A549 (cell line): ENCODE measurements at regions not wholly inside any gene's neighbourhood (a gene's known extent, or its start where the extent isn't known, plus 50 kb on each side); places are given as distances from the start of the nearest gene placed in this dataset.

Source experiments
- CBX2 ChIP-seq: fragments of 200-600 bp; sonication (generic); IDR thresholded peaks from 2 replicates; pipeline ENCODE4 v1.6.1; 2016; ENCODE audit warnings: low read depth, mild to moderate bottlenecking, borderline replicate concordance
- HOXB5 ChIP-seq: fragments of 250-450 bp; sonication (Bioruptor Pico); IDR thresholded peaks from 2 replicates; pipeline ENCODE4 v1.5.0; 2020; ENCODE audit warnings: mild to moderate bottlenecking, moderate library complexity
- MAFK ChIP-seq: fragments of 450-650 bp; IDR thresholded peaks from 2 replicates; pipeline ENCODE4 v1.6.1; 2014; ENCODE audit not compliant: partially characterized antibody
- POLR2A ChIP-seq: IDR thresholded peaks from 2 replicates; pipeline ENCODE4 v1.6.1; 2012; ENCODE audit warnings: mild to moderate bottlenecking, low read length
- RCOR1 ChIP-seq: fragments of 150-350 bp; IDR thresholded peaks from 2 replicates; pipeline ENCODE4 v1.6.1; 2014; ENCODE audit warnings: antibody characterized with exemption, low read length, low read depth
- TF ChIP-seq, protein P1 (sequence below): fragments of >200 bp; sonication (Bioruptor Twin); formaldehyde crosslinking; IDR thresholded peaks from 3 replicates; pipeline ENCODE4 v1.5.1; 2016
- TF ChIP-seq, protein P2 (sequence below): IDR thresholded peaks from 2 replicates; pipeline ENCODE4 v1.6.1; 2012

DNA sequence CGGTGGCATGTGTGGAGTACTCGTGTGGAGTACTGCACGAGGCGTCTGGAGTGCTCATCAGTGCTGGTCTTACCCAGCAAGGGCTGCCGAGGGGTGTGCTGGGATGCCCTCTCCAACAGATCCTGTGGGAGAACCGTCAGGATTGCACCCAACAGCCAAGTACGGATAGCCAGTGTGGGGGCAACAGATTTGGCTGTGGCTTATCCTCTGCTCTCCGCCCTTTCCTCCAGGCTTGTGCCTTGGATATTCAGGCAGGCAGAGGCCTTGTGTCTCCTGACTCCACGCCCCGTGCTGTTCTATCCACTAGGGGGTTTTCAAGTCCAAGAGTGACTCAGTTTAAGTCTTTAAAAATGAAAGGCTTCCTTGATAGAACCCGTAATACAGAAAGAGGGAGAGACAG is 321.0 kb upstream of the HS6ST1 start:
- TF ChIP-seq RCOR1: no peak
- no peak for TF ChIP-seq MAFK
- no peak for TF ChIP-seq HOXB5
- no peak for TF ChIP-seq CBX2
- no peak for TF ChIP-seq POLR2A
- TF ChIP-seq, protein P1, sequence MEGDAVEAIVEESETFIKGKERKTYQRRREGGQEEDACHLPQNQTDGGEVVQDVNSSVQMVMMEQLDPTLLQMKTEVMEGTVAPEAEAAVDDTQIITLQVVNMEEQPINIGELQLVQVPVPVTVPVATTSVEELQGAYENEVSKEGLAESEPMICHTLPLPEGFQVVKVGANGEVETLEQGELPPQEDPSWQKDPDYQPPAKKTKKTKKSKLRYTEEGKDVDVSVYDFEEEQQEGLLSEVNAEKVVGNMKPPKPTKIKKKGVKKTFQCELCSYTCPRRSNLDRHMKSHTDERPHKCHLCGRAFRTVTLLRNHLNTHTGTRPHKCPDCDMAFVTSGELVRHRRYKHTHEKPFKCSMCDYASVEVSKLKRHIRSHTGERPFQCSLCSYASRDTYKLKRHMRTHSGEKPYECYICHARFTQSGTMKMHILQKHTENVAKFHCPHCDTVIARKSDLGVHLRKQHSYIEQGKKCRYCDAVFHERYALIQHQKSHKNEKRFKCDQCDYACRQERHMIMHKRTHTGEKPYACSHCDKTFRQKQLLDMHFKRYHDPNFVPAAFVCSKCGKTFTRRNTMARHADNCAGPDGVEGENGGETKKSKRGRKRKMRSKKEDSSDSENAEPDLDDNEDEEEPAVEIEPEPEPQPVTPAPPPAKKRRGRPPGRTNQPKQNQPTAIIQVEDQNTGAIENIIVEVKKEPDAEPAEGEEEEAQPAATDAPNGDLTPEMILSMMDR: no peak
- TF ChIP-seq, protein P2, sequence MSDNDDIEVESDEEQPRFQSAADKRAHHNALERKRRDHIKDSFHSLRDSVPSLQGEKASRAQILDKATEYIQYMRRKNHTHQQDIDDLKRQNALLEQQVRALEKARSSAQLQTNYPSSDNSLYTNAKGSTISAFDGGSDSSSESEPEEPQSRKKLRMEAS: no peak
